GM18909 (cell line): ENCODE measurements at regions not wholly inside any gene's neighbourhood (a gene's known extent, or its start where the extent isn't known, plus 50 kb on each side); places are given as distances from the start of the nearest gene placed in this dataset.
"Not testable (repeated sequence)": the region's sequence is repeated elsewhere in the genome, so short reads cannot be mapped to it uniquely, and the experiment has no call there.

Experiments
- ATAC-seq: cut with Tn5 transposase; IDR thresholded peaks from one replicate; pipeline ENCODE4 v1.9.1; 2021; ENCODE audit warnings: mild to moderate bottlenecking; ENCODE audit not compliant: unreplicated experiment, poor library complexity

DNA sequence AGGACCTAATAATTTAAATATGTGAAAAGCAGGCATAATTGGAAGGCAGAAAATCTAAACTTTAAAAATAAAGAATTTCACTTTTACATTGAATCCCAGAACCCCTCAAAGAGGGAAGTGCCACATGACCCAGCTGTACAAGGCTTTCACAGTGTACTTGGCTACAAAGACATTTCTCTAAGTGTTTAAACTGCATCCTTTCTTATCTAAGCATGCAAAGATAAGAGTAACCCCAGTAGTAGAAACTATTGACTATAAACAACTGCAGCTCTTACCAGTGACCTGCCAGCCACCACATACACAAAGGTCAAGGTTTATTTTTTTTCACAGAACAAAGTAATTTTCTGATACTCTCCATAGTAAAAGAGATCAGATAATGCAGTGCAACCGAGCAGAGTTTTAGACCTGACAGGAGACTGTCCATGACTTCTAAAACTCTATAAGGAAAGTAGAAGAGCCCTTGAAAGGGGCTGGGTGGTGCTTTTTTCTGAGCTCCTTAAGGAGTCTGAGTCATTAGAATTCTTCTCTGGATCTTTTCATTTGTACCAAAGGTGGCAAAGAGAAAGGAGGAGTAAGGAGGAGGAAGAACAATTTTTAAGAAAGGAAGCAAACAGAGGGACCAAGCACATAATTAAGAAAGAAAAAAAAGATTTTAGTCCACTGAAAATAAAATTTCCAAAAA is 750.6 kb downstream of the PRIM2 start:
- ATAC-seq, result not testable (repeated sequence)

GRCh38 chr6:58073263-58073662 is 755.8 kb downstream of the PRIM2 start:
- no peak for ATAC-seq

GRCh38 chr6:58090067-58090466 is 772.6 kb downstream of the PRIM2 start:
- not testable (repeated sequence) for ATAC-seq

GRCh38 chr6:58097251-58097650 is 779.8 kb downstream of the PRIM2 start:
- not testable (repeated sequence) for ATAC-seq

DNA sequence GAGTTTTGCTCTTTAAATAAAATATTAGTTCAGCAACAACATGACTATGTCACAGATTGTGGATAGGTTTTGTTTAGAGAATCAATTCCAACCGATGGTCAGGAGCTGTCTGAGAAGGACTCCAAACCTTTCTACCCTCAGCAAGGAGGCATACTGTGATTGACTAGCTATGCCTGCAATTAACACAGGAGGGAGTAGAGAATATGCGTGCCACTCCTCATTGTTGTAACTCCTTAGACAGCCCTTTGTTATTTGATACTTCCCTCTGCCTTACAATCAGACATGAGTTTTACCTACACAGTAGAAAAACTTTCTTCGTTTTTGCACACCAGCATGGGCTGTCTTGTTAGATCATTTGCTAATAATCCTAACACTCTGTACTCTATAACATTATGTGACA is 796.5 kb downstream of the PRIM2 start:
- no peak for ATAC-seq

DNA sequence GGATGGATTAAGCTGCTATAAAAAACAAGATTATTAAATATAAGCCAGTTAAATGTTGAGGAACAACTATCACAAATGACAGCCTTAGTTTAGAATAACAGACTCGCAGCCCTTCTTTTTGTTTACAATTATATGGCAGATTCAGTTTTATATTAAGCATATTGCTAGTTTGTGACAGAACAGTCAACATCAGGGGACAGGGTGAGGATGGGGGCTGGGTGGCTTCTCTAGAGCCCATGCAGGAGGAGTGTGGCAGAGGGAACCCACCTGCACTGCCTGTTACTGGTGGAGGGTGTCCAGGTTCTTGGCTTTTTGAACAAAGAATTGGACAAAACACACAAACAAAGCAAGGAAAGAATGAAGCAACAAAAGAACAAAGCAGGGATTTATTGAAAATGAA is 799.7 kb downstream of the PRIM2 start:
- ATAC-seq, result not testable (repeated sequence)

GRCh38 chr6:58121616-58122015 is 804.2 kb downstream of the PRIM2 start:
- ATAC-seq, result not testable (repeated sequence)

GRCh38 chr6:58123770-58124169 is 806.3 kb downstream of the PRIM2 start:
- not testable (repeated sequence) for ATAC-seq

GRCh38 chr6:58128549-58128948 is 811.1 kb downstream of the PRIM2 start:
- ATAC-seq, result not testable (repeated sequence)

GRCh38 chr6:58129098-58129497 is 811.7 kb downstream of the PRIM2 start:
- ATAC-seq, result not testable (repeated sequence)

DNA sequence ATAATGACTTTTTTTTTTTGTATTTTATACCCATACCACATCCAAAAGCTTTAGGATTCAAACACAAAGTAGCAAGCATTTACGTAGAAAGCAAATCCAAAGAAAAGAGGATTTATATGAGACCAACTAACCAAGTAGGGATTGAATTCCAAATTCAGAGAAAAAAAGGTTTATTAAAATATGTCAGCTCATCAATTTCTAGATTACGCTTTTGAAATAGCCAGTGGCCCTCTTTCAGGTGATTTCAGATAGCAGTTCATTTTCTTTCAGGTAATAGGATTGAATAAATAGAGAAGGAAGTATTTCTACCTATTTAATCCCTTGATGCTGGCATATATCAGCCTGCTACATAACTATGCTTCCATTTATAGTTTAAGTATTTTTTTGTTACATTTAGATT is 822.3 kb downstream of the PRIM2 start:
- not testable (repeated sequence) for ATAC-seq

GRCh38 chr6:58171025-58171424 is 853.6 kb downstream of the PRIM2 start:
- not testable (repeated sequence) for ATAC-seq

GRCh38 chr6:58181557-58182065 is 864.2 kb downstream of the PRIM2 start:
- not testable (repeated sequence) for ATAC-seq

DNA sequence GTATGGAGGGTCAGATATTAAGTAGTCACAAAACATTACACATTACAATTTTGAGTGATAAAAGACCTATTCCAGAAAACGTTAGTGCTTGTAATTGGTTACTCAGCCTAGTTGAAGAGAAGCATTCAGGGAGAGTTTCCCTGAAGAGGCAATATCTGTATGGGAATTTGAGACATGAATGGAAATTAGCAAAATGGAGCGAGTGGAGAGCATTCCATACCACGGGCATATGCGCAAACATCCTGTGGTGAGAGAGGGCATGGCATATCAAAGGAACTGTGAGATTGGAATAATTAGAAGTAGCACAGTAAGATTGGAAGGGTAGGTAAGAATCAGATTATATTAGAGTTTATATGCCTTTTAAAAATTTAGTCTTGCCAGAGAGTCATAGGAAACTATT is 867.9 kb downstream of the PRIM2 start:
- ATAC-seq, result not testable (repeated sequence)

DNA sequence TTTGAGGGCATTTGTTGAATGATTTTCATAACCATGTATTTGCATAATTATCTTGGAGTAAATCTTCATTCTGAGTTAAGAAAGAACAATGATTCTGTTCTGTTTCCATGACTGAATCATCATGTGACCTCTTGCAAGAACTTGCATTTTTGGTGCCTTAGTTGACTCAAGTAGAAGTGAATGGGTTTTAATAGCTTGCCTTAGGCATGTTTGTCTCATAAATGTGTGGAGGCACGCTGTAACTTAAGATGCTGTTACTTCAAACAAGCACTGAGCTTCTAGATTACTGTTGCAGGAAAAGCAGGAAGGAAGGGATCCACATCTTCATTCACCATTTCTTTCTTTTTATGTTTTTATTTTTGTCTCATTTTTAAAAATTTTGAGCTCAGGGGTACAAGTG is 875.8 kb downstream of the PRIM2 start:
- ATAC-seq, result not testable (repeated sequence)

- no peak for ATAC-seq
Measured at GRCh38 chr6:58198301-58198700, 880.9 kb downstream of the PRIM2 start.

GRCh38 chr6:58237124-58237523 is 919.7 kb downstream of the PRIM2 start:
- ATAC-seq, result not testable (repeated sequence)

DNA sequence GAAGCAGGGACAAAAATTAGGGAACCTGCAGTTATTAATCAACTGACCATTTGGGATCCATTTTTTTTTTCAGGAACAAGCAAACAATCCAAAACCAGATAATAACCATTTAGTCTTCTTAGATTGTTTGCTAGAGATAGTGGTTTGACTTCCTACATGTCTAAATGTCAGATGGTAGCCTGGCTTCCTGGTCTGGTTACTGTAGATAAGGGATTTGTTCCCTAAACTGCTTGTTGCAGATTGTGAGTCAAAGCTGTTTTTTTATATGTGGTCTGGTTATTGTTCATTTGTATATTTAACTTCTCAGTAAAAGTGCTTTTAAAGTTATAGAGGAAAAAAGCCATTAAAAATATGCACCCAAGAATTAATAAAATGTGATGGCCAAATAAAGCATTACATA is 921.0 kb downstream of the PRIM2 start:
- not testable (repeated sequence) for ATAC-seq

GRCh38 chr6:58257625-58258024 is 940.2 kb downstream of the PRIM2 start:
- ATAC-seq, result not testable (repeated sequence)

GRCh38 chr6:58290177-58290576 is 972.7 kb downstream of the PRIM2 start:
- ATAC-seq, result no peak

- ATAC-seq, result not testable (repeated sequence)
Measured at GRCh38 chr6:58291319-58291718, 973.9 kb downstream of the PRIM2 start.

DNA sequence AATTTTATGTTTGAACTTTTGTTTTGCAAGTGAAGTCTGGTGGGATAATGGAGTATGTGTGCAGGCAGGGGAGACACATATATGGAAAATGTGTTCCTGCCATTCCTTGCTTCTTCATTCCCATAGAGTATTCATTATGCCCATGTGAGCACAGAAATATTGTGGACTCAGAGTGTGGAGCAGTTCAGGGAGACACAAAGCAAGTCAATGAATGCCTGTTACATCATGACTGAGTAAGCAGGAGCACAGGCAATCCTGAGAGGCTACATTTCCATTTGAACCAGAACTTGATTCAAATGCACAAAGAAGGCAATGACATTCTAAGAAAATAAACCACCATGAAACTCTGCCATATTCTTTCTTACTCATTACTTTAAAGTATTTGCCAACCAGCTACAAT is 990.5 kb downstream of the PRIM2 start:
- not testable (repeated sequence) for ATAC-seq
